ENCODE measurements at regions not wholly inside any gene's neighbourhood (a gene's known extent, or its start where the extent isn't known, plus 50 kb on each side); places are given as distances from the start of the nearest gene placed in this dataset.

- no peak for TF ChIP-seq CTCF (IDR thresholded peaks at IDR 0.05; ENCODE audit: unreplicated experiment)
- POLR2A ChIA-PET: interaction anchor here (0.5 to 1.0 kb wide), 2 partner anchors 11 to 1384 kb away, joined by 3 read pairs; no protein-coding TSS in a partner anchor
- BruUV-seq (replicated peaks): no TSS peak
- no peak overlapping the region for H3K27ac Mint-ChIP-seq (ENCODE audit: low read depth, unreplicated experiment)
- DNase-seq (ENCODE audit: unreplicated experiment): no peak
- intact Hi-C loops (cut with micrococcal nuclease): no loop called here
- CTCF ChIA-PET: no interaction called here
- no peaks in the 10 kb centered on the region for H3K4me1 Mint-ChIP-seq (ENCODE audit: insufficient read depth, unreplicated experiment)
- H3K9me3 Mint-ChIP-seq (ENCODE audit: unreplicated experiment): no peaks in the 10 kb centered on the region
- peaks cover 56% of the 10 kb centered on the region for H3K27me3 Mint-ChIP-seq (ENCODE audit: insufficient read depth, unreplicated experiment)
- no peak overlapping the region for H3K4me3 Mint-ChIP-seq (ENCODE audit: unreplicated experiment)
- peaks cover 7% of the 10 kb centered on the region for H3K36me3 Mint-ChIP-seq (ENCODE audit: insufficient read depth, unreplicated experiment)
Measured at GRCh38 chr2:239693330-239693729, 292.5 kb upstream of the HDAC4 start.

- intact Hi-C loops (cut with micrococcal nuclease): no loop called here
- Mint-ChIP-seq H3K4me1 (ENCODE audit: insufficient read depth, unreplicated experiment) (no peaks in the 10 kb centered on the region), H3K27ac (ENCODE audit: low read depth, unreplicated experiment) (no peak overlapping the region), H3K27me3 (ENCODE audit: insufficient read depth, unreplicated experiment) (peaks cover 60% of the 10 kb centered on the region), H3K9me3 (ENCODE audit: unreplicated experiment) (no peaks in the 10 kb centered on the region), H3K36me3 (ENCODE audit: insufficient read depth, unreplicated experiment) (peaks cover 7% of the 10 kb centered on the region), H3K4me3 (ENCODE audit: unreplicated experiment) (no peak overlapping the region)
- DNase-seq (ENCODE audit: unreplicated experiment): no peak
- ChIA-PET POLR2A (interaction anchor here (0.5 to 1.0 kb wide), 2 partner anchors 12 to 1383 kb away, joined by 3 read pairs; no protein-coding TSS in a partner anchor), CTCF (no interaction called here)
- TF ChIP-seq CTCF (IDR thresholded peaks at IDR 0.05; ENCODE audit: unreplicated experiment): no peak
- no TSS peak for BruUV-seq (replicated peaks)
Measured at GRCh38 chr2:239692919-239693318, 292.1 kb upstream of the HDAC4 start.

- Mint-ChIP-seq H3K4me3 (ENCODE audit: unreplicated experiment) (no peak overlapping the region), H3K4me1 (ENCODE audit: insufficient read depth, unreplicated experiment) (no peaks in the 10 kb centered on the region), H3K9me3 (ENCODE audit: unreplicated experiment) (no peaks in the 10 kb centered on the region), H3K27me3 (ENCODE audit: insufficient read depth, unreplicated experiment) (peaks cover 65% of the 10 kb centered on the region), H3K36me3 (ENCODE audit: insufficient read depth, unreplicated experiment) (peaks cover 7% of the 10 kb centered on the region), H3K27ac (ENCODE audit: low read depth, unreplicated experiment) (no peak overlapping the region)
- CTCF ChIA-PET: no interaction called here
- TF ChIP-seq CTCF (IDR thresholded peaks at IDR 0.05; ENCODE audit: unreplicated experiment): no peak
- BruUV-seq (replicated peaks): no TSS peak
- POLR2A ChIA-PET: interaction anchor here (1.0 kb wide), 1 partner anchor 12 kb away, joined by 3 read pairs; no protein-coding TSS in a partner anchor
- DNase-seq (ENCODE audit: unreplicated experiment): no peak
- intact Hi-C loops (cut with micrococcal nuclease): no loop called here
Measured at GRCh38 chr2:239692362-239692851, 291.6 kb upstream of the HDAC4 start.

- TF ChIP-seq CTCF (IDR thresholded peaks at IDR 0.05; ENCODE audit: unreplicated experiment): no peak
- no peak for DNase-seq (ENCODE audit: unreplicated experiment)
- Mint-ChIP-seq H3K36me3 (ENCODE audit: insufficient read depth, unreplicated experiment) (peaks cover 3% of the 10 kb centered on the region), H3K9me3 (ENCODE audit: unreplicated experiment) (no peaks in the 10 kb centered on the region), H3K4me3 (ENCODE audit: unreplicated experiment) (no peak overlapping the region), H3K27me3 (ENCODE audit: insufficient read depth, unreplicated experiment) (peaks cover 65% of the 10 kb centered on the region), H3K4me1 (ENCODE audit: insufficient read depth, unreplicated experiment) (no peaks in the 10 kb centered on the region), H3K27ac (ENCODE audit: low read depth, unreplicated experiment) (no peak overlapping the region)
- POLR2A ChIA-PET: no interaction called here
- CTCF ChIA-PET: no interaction called here
- intact Hi-C loops (cut with micrococcal nuclease): no loop called here
- BruUV-seq (replicated peaks): no TSS peak
Measured at GRCh38 chr2:239691720-239692119, 290.9 kb upstream of the HDAC4 start.

Measured in MCF 10A (cell line).